Activated CD4-positive, alpha-beta T cell treated with anti-CD3 and anti-CD28 coated beads, Interleukin-10, Interleukin-2, amounts not matched to agents 100 ng/mL and 50 ng/mL, durations not matched to agents 16 hours and 8 hours (primary cell): ENCODE measurements at regions not wholly inside any gene's neighbourhood (a gene's known extent, or its start where the extent isn't known, plus 50 kb on each side); places are given as distances from the start of the nearest gene placed in this dataset.
"Not testable (repeated sequence)": the region's sequence is repeated elsewhere in the genome, so short reads cannot be mapped to it uniquely, and the experiment has no call there.

Source experiments
- DNase-seq: peaks from one replicate; pipeline ENCODE4 v3.0.0-alpha.2; 2020

GRCh38 chr10:78465431-78465830 is 431.8 kb downstream of the RPS24 start:
- no peak for DNase-seq

GRCh38 chr10:78467496-78468106 is 433.9 kb downstream of the RPS24 start:
- DNase-seq = no peak

- not testable (repeated sequence) for DNase-seq
Observed at GRCh38 chr10:78468731-78469130, 435.1 kb downstream of the RPS24 start.

DNA sequence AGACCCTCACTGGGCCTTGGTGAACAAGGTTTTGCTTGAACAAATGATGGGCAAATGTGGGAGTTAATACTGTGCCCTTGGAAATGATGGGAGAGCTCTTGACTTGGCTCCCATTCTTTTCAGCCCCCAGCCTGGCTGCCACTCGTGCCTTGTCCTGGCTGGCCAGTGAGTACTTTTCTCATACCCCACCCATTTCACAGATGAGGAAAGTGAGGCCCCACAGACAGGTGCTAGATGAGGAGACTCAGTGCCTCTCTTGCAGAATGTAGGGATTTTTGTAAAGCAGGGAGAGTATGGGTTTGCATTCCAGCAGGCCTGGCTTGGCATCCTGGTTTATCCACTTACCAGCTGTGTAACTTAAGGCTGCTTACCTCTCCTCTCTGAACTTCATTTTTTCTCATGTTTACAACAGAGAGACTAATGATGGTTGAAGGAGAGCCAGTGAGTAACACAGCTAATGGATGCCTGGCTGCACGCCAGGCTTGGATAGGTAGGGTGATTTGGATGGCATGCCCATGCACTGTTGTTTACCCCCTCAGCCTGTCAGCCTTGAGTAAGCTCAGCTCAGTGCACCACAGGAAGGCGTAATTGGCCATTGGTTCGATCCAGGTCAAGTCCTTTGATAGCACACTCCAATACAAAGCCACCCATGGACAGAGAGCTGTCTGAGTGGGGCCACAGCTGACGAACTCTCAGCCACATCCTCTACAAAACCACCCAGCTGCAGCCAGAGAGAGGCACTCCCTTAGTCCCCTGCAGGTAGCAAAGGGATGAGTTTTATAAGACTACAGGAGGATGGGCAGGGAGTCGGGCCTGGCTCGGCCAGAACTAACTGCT is 436.8 kb downstream of the RPS24 start:
- no peak for DNase-seq

DNA sequence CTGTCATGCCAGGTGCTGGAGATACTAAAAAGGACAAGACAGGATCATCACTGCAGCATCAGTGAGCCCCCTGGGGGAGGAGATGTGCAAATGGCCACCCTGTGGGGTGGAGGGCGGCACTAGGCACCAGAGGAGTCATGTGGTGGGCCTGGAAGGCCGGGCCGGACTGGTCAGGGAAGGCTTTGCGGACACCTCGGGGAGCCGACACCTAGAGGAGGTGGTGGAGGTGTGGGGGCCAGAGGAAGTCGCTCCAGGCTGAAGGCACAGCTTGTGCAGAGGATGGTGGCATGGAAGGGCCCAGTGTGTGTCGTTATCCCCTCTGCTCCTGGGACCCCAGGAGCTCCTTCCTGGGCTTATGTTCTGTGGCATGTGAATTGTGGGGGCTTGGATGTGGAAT is 437.7 kb downstream of the RPS24 start:
- no peak for DNase-seq

DNA sequence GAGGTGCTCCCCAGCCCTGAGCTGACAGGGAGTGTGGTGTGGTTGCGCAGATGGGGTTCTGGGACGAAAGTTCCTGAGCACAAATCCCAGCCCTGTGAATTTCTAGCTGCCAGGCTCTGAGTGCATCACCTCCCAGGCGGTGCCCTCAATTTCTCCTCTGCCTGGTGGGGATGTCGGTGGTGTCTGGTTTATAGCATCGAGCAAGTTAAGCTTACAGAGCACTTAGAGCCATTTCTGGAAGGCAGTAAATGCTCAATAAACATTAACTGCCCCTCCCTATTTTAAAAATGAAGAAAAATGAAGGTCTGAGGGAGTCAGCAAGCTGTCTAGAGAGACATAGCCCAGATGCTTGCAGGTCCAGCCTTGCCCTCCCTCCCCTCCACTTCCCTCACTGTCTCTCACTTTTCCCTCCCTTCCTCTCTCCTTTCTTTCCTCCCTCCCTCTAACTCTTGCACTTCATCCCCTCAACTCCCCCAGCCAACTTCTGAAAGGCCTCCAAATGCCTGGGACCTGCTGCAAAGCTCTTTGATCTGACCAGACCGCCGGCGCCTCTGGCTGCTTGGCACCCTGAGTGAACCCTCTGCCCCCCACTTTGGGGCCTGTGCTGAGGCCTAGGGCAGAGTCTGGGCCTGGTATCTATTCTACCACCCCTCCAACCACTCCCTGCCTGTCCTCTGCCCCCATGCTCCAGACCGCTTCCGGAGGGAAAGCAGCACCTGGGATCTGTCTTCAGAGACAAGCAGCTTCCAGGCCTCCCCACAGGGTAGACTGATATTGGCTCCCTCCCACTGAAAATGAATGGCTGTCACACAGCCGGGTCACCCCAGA is 438.3 kb downstream of the RPS24 start:
- DNase-seq = no peak

DNA sequence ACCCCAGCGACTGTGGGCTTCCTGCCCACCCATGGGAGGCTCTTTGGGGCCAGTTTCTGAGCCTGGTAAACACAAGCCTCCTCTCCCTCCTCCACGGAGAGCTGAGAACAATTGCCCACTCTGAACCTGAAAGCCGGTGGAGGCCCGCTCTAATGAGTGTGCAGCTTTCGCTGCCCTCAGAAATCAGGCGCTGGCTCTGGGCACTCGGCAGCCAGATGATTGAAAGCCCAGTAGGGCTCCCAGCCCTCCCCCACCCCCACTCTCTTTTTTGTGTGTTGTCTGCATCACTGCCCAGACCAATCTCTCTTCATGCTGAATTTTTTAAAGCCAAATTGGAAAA is 438.9 kb downstream of the RPS24 start:
- DNase-seq = no peak

GRCh38 chr10:78473006-78473405 is 439.3 kb downstream of the RPS24 start:
- DNase-seq = no peak

- DNase-seq = no peak
Observed at GRCh38 chr10:78474743-78475142, 441.1 kb downstream of the RPS24 start.

DNA sequence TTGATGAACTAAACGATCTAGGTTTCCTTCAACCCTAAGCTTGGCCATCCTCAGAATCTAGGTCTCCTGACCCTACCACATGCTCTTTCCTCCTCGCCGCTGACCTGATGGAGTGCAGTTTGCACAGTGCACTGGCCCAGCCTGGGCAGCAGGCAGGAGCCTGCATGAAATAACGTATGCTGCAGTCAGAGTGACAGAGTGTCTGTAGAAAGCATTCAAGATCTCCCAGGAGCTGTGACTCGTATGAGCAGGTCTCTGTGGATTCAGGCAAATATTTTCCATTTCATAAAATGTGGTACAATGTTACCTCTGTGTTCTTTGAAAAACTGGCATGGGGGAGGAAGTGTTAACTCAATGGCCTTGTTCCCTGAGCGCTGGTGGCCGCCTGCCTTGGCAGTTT is 441.8 kb downstream of the RPS24 start:
- DNase-seq = no peak

- no peak for DNase-seq
Observed at GRCh38 chr10:78476156-78476555, 442.5 kb downstream of the RPS24 start.

GRCh38 chr10:78476844-78477243 is 443.2 kb downstream of the RPS24 start:
- DNase-seq = no peak

GRCh38 chr10:78478919-78479318 is 445.3 kb downstream of the RPS24 start:
- no peak for DNase-seq

GRCh38 chr10:78479467-78479866 is 445.8 kb downstream of the RPS24 start:
- no peak for DNase-seq

DNA sequence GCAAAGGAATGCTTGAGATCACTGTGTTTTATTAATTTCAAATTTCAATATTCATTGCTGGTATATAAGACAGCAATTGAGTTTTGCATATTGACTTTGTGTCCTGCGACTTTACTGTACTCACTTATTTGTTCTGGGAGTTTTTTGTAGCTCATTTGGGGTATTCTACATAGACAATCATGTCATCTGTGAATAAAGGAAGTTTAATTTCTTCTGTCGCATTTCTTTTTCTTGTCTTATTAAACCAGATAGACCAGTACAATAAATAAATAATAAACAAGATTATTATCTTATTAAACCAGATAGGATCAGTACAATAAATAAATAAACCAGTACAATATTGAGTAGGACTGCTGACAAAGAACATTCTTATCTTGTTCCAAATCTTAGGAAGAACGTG is 448.2 kb downstream of the RPS24 start:
- DNase-seq = no peak

DNA sequence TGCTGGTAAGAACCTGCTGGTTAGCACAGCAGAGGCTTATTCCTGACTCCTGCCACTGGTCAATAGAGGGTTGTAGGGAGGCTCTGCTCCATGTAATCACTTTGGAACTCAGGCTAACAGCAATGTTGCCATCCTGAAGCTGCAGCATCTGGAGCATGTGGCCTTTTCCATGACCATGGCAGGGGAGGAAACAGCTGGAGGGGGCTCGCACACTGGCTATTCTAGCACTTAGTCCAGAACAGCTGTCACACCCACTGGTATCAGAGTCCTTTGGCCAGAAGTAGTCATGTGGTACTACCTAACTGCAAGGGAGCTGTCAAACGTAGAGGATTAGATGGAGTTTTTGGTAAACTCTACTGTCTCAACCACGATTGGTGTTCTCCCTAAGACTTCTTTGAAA is 450.0 kb downstream of the RPS24 start:
- no peak for DNase-seq

DNA sequence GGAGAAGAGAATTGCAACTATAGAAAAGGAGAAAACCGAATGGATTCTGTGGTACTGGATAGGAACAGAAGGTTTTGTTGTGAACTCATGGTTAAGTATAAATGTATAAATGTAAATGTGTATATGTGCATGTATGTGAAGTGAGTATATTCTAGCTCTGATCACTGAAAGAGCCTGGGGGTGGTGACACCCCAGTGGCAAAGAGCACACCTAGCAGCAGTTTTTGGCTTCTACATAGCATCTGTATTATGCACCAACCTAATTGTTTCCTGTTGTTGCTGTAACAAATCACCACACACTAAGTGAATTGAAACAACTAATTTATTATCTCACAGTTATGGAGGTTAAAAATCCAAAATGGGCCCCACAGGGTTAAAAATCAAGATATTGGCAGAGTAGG is 455.4 kb downstream of the RPS24 start:
- no peak for DNase-seq

DNA sequence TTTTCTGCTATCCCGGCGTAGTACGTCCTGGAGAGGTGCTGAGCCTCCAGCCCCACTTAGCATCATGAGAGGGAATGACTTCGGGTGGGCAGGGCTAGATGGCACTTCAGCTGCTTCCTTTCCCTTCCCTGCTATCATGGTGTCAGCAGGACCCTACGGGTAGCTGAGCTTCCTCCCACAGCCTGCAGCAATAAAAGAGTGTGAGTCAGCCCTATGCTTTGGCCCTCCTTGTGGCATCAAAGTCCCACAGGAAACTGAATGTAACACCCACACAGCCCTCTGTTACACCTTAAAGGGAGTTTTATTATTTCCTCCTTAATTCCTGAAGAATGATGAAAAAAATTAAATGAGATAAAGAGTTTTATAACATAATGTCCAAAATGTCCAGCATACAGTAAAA is 458.1 kb downstream of the RPS24 start:
- DNase-seq = no peak

GRCh38 chr10:78492424-78492823 is 458.8 kb downstream of the RPS24 start:
- DNase-seq = no peak

- no peak for DNase-seq
Observed at GRCh38 chr10:78494179-78494578, 460.5 kb downstream of the RPS24 start.

- no peak for DNase-seq
Observed at GRCh38 chr10:78502210-78502936, 468.7 kb downstream of the RPS24 start.

GRCh38 chr10:78504181-78504580 is 470.5 kb downstream of the RPS24 start:
- DNase-seq = no peak

DNA sequence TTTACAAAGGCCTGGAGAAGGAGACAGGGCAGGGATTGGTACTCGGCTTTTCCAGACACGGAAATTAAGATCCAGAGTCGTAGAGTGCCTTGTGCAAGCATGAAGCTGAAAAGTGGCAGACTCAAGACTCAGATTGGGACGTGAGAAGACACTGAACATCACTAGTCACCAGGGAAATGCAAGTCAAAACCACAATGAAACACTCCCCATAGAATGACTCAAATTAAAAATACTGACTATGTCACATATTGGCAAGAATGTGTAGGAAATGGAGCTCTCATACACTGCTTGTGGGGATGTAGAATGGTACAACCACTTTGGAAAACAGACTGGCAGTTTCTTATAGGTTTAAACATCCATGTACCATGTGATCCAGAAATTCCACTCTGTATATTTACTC is 472.0 kb downstream of the RPS24 start:
- DNase-seq = peak; percentile 46
